NB4 (cell line): ENCODE measurements at regions not wholly inside any gene's neighbourhood (a gene's known extent, or its start where the extent isn't known, plus 50 kb on each side); places are given as distances from the start of the nearest gene placed in this dataset.
"Not testable (repeated sequence)": the region's sequence is repeated elsewhere in the genome, so short reads cannot be mapped to it uniquely, and the experiment has no call there.

Source experiments
- DNase-seq: peaks from one replicate; pipeline ENCODE4 v3.0.0; 2010; ENCODE audit warnings: low read depth
- H3K4me3 ChIP-seq: one replicate; pipeline ENCODE4 v1.5.1; 2011; ENCODE audit warnings: mild to moderate bottlenecking, low read depth, low read length, moderate library complexity
- CTCF ChIP-seq: IDR thresholded peaks from one replicate; pipeline ENCODE4 v1.5.1; 2012; ENCODE audit warnings: low read depth, low read length
- MAX ChIP-seq: IDR thresholded peaks from 2 replicates; pipeline ENCODE4 v1.6.1; 2011; ENCODE audit warnings: low read depth, low read length
- MYC ChIP-seq: IDR thresholded peaks from 2 replicates; pipeline ENCODE4 v1.6.1; 2011; ENCODE audit warnings: low read depth, low read length
- POLR2A ChIP-seq: IDR thresholded peaks from 2 replicates; pipeline ENCODE4 v1.6.1; 2011; ENCODE audit warnings: mild to moderate bottlenecking; ENCODE audit not compliant: insufficient read length; ENCODE audit errors: extremely low read depth

GRCh38 chr4:115501656-115502055 lies 388.2 kb upstream of the NDST4 start:
- H3K4me3 ChIP-seq: no peak overlapping the region
- TF ChIP-seq POLR2A (no peak), CTCF (no peak), MAX (no peak), MYC (no peak)
- no peak for DNase-seq

GRCh38 chr4:115493770-115494169 lies 380.4 kb upstream of the NDST4 start:
- not testable (repeated sequence) for H3K4me3 ChIP-seq, DNase-seq

- no peak for DNase-seq
- TF ChIP-seq MAX (no peak), POLR2A (no peak), MYC (no peak), CTCF (no peak)
- H3K4me3 ChIP-seq: no peak overlapping the region
Observed at GRCh38 chr4:115491686-115492085, 378.3 kb upstream of the NDST4 start.

GRCh38 chr4:115489279-115489678 lies 375.9 kb upstream of the NDST4 start:
- no peak for DNase-seq
- TF ChIP-seq MAX (no peak), POLR2A (no peak), CTCF (no peak), MYC (no peak)

GRCh38 chr4:115485402-115485801 lies 372.0 kb upstream of the NDST4 start:
- no peak for TF ChIP-seq POLR2A
- no peak for TF ChIP-seq CTCF
- no peak for TF ChIP-seq MYC
- TF ChIP-seq MAX: no peak
- no peak for DNase-seq
- H3K4me3 ChIP-seq: no peak overlapping the region

More at GRCh38 chr4:115489279-115489678, 375.9 kb upstream of the NDST4 start:
- H3K4me3 ChIP-seq: no peak overlapping the region

GRCh38 chr4:115484479-115484878 lies 371.1 kb upstream of the NDST4 start:
- TF ChIP-seq MAX (no peak), CTCF (no peak), MYC (no peak), POLR2A (no peak)
- DNase-seq: no peak
- no peak overlapping the region for H3K4me3 ChIP-seq
